HepG2 (cell line): ENCODE measurements at regions not wholly inside any gene's neighbourhood (a gene's known extent, or its start where the extent isn't known, plus 50 kb on each side); places are given as distances from the start of the nearest gene placed in this dataset.

Experiments
- ATAC-seq: fragments of 200-7000 bp; cut with Tn5 transposase; 3 replicates; pipeline ENCODE4 v1.9.1; 2020; ENCODE audit warnings: mild to moderate bottlenecking, moderate library complexity
- BruUV-seq: library from RNA; stranded (reverse); fragments of 400-500 nt; replicated peaks from 2 replicates; lab custom pipeline; 2021; lab: Mats Ljungman, UMichigan
- CTCF ChIA-PET: fragments of 300-600 bp; formaldehyde crosslinking; extraction: SDS; loops from one replicate; lab custom pipeline; 2021; ENCODE audit warnings: low total read pairs, inconsistent platforms, low intra/inter-chr PET ratio; lab: Yijun Ruan, JAX
- POLR2A ChIA-PET: fragments of 350-600 bp; sonication (Branson Sonifier 250); formaldehyde crosslinking; loops from one replicate; lab custom pipeline; 2020; ENCODE audit warnings: antibody characterized with exemption, inconsistent platforms; lab: Yijun Ruan, JAX
- DNase-seq: peaks from one replicate; pipeline ENCODE4 v3.0.0-alpha.2; 2015; ENCODE audit warnings: low spot score
- FAIRE-seq: peaks from 3 replicates; lab custom pipeline; 2011; peaks lifted over from hg19 to GRCh38; lab: Jason Lieb, UNC
- H2AFZ ChIP-seq: one replicate; pipeline ENCODE4 v1.6.1; 2011; ENCODE audit warnings: low read length, inconsistent platforms
- H3K27ac ChIP-seq: fragments of 300-600 bp; 3 replicates; pipeline ENCODE4 v1.8.0; 2011; ENCODE audit warnings: mixed run types, mild to moderate bottlenecking, mixed read lengths, low read length, inconsistent platforms; ENCODE audit not compliant: insufficient read depth; ENCODE audit errors: extremely low read length
- H3K27me3 ChIP-seq, 2 experiments: fragments of 200-600 bp in 1 of 2; 2 replicates in 1 of 2; 3 replicates in 1 of 2; pipeline versions ENCODE4 v1.6.0 to v1.8.0; 2011; ENCODE audit warnings: low read length in 2 of 2, mild to moderate bottlenecking in 2 of 2, moderate library complexity in 2 of 2, inconsistent platforms in 1 of 2; ENCODE audit not compliant: insufficient read depth in 2 of 2, control insufficient read depth in 1 of 2
- H3K36me3 ChIP-seq, 2 experiments: fragments of 200-600 bp in 1 of 2; replicated peaks in 1 of 2; 2 replicates in 1 of 2; 3 replicates in 1 of 2; pipeline versions ENCODE4 v1.5.1 to v1.8.0; 2011; ENCODE audit warnings: low read length in 2 of 2, inconsistent platforms in 1 of 2; ENCODE audit not compliant: insufficient read depth in 2 of 2, control insufficient read depth in 1 of 2
- H3K4me1 ChIP-seq: 2 replicates; pipeline ENCODE4 v1.5.1; 2012; ENCODE audit warnings: low read length, inconsistent platforms; ENCODE audit not compliant: insufficient read depth
- H3K4me2 ChIP-seq: 2 replicates; pipeline ENCODE4 v1.6.0; 2011; ENCODE audit warnings: low read depth, low read length, inconsistent platforms
- H3K4me3 ChIP-seq, 3 experiments: fragments of 200-600 bp in 1 of 3; sonication (generic), shearing (Covaris generic) in 1 of 3; replicated peaks in 1 of 3; 2 replicates each; pipeline ENCODE4 v1.5.1; 2011 to 2016; ENCODE audit warnings: low read length in 3 of 3, inconsistent platforms in 2 of 3, low read depth in 2 of 3, mild to moderate bottlenecking in 2 of 3, control low read depth in 1 of 3, mixed read lengths in 1 of 3; ENCODE audit not compliant: insufficient read depth in 1 of 3
- H3K79me2 ChIP-seq: one replicate; pipeline ENCODE4 v1.6.1; 2011; ENCODE audit warnings: low read length, inconsistent platforms; ENCODE audit not compliant: insufficient read depth
- H3K9ac ChIP-seq: 2 replicates; pipeline ENCODE4 v1.6.0; 2011; ENCODE audit warnings: mild to moderate bottlenecking, low read depth, low read length, inconsistent platforms; ENCODE audit not compliant: insufficient read depth
- H3K9me3 ChIP-seq: 2 replicates; pipeline ENCODE4 v1.5.1; 2012; ENCODE audit warnings: mild to moderate bottlenecking, low read length
- H4K20me1 ChIP-seq: 2 replicates; pipeline ENCODE4 v1.6.0; 2011; ENCODE audit warnings: inconsistent platforms, mild to moderate bottlenecking, low read length, moderate library complexity; ENCODE audit not compliant: insufficient read depth
- ATF7 ChIP-seq, 2 experiments: fragments of 450-650 bp in 1 of 2; sonication (generic) in 1 of 2; formaldehyde crosslinking in 1 of 2; IDR thresholded peaks; 2 replicates each; pipeline versions ENCODE4 v1.4.0 to v1.6.1; 2016 to 2020; ENCODE audit warnings: antibody characterized with exemption in 1 of 2, mild to moderate bottlenecking in 1 of 2, missing genetic modification reagents in 1 of 2
- CENPX ChIP-seq: sonication (generic); formaldehyde crosslinking; IDR thresholded peaks from 2 replicates; pipeline ENCODE4 v1.9.0; 2021; ENCODE audit warnings: mild to moderate bottlenecking, missing genetic modification reagents, moderate library complexity
- MAFK ChIP-seq, 2 experiments: IDR thresholded peaks in 1 of 2; conservative IDR thresholded peaks in 1 of 2; 2 replicates each; pipeline ENCODE4 v1.6.1; 2011; ENCODE audit warnings: improper control_type of control experiment in 2 of 2, low read length in 2 of 2
- PRMT3 ChIP-seq: sonication (generic); formaldehyde crosslinking; IDR thresholded peaks from 2 replicates; pipeline ENCODE4 v1.8.1; 2022; ENCODE audit warnings: low read depth, mild to moderate bottlenecking, moderate library complexity, missing genetic modification reagents, borderline replicate concordance
- ZNF136 ChIP-seq: sonication (generic); formaldehyde crosslinking; IDR thresholded peaks from 2 replicates; pipeline ENCODE4 v1.8.1; 2022; ENCODE audit warnings: low read depth, mild to moderate bottlenecking, moderate library complexity, missing genetic modification reagents
- ZNF724P ChIP-seq: sonication (generic); formaldehyde crosslinking; IDR thresholded peaks from 2 replicates; pipeline ENCODE4 v1.8.0; 2022; ENCODE audit warnings: missing genetic modification reagents, borderline replicate concordance
- ZNF850 ChIP-seq: sonication (generic); formaldehyde crosslinking; conservative IDR thresholded peaks from 2 replicates; pipeline ENCODE4 v1.9.0; 2021; ENCODE audit warnings: mild to moderate bottlenecking, missing genetic modification reagents
- in situ Hi-C: cut with HindIII; loops from 2 replicates; pipeline ENCODE4 v1.10.0; 2017; ENCODE audit warnings: low pct_unique_long_range_greater_than_20kb; ENCODE audit not compliant: extremely low pct_ligation_motif_present
- intact Hi-C: fragments of 100-400 bp; cut with micrococcal nuclease; formaldehyde crosslinking; loops from one replicate; pipeline ENCODE4 v1.10.0; 2022; ENCODE audit not compliant: unreplicated experiment
- TF ChIP-seq, protein P1 (sequence below): sonication (generic); formaldehyde crosslinking; IDR thresholded peaks from 2 replicates; pipeline ENCODE4 v1.5.1; 2020; ENCODE audit warnings: mild to moderate bottlenecking, missing genetic modification reagents, borderline replicate concordance

DNA sequence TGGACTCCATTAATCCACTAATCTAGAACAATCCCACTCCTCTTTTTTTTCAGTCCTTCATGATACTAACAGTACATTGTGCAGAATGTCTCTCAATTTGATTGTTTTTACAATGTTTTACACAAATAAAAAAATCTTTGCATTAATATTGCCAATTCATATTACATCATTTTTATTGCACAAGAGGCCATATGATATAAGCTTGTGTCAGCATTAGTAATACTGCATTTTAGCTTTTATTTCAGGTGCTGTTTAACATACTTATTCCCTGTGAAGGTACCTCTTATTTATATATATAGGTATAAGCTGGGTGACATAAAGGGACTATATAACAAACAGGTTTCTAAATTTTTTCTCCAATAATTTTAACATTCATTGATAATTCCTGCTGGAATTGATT, 737.4 kb downstream of the DNAH5 start:
- POLR2A ChIA-PET, result no interaction called here
- peaks cover 57% of the 10 kb centered on the region for H3K9me3 ChIP-seq
- H4K20me1 ChIP-seq, result no peaks in the 10 kb centered on the region
- ATAC-seq, result no peak
- no peak overlapping the region for H3K27ac ChIP-seq
- H3K36me3 ChIP-seq, result no peaks in the 10 kb centered on the region
- no peak for DNase-seq
- no peak overlapping the region for H2AFZ ChIP-seq
- BruUV-seq, result no TSS peak
- no peak overlapping the region for H3K9ac ChIP-seq
- in situ Hi-C loops (no loop called here), intact Hi-C loops (no loop called here)
- H3K4me3 ChIP-seq, result no peak overlapping the region
- TF ChIP-seq MAFK (conservative IDR thresholded peaks at IDR 0.05 in 1 of 2, IDR thresholded peaks at IDR 0.05 in 1 of 2; ENCODE audit: low read length in 2 of 2) (0 out of 4 replicates have a peak, but pooled peaks of 1 of the 2 experiments have one; percentile 5), ZNF136 (no peak), PRMT3 (no peak), ATF7 (IDR thresholded peaks at IDR 0.05) (0 out of 2 replicates have a peak, but pooled peaks have one; percentile 11), ATF7 (CRISPR knock-in tag; IDR thresholded peaks at IDR 0.05) (no peak), CENPX (CRISPR knock-in tag) (no peak), ZNF850 (no peak), ZNF724P (no peak)
- TF ChIP-seq, protein P1, sequence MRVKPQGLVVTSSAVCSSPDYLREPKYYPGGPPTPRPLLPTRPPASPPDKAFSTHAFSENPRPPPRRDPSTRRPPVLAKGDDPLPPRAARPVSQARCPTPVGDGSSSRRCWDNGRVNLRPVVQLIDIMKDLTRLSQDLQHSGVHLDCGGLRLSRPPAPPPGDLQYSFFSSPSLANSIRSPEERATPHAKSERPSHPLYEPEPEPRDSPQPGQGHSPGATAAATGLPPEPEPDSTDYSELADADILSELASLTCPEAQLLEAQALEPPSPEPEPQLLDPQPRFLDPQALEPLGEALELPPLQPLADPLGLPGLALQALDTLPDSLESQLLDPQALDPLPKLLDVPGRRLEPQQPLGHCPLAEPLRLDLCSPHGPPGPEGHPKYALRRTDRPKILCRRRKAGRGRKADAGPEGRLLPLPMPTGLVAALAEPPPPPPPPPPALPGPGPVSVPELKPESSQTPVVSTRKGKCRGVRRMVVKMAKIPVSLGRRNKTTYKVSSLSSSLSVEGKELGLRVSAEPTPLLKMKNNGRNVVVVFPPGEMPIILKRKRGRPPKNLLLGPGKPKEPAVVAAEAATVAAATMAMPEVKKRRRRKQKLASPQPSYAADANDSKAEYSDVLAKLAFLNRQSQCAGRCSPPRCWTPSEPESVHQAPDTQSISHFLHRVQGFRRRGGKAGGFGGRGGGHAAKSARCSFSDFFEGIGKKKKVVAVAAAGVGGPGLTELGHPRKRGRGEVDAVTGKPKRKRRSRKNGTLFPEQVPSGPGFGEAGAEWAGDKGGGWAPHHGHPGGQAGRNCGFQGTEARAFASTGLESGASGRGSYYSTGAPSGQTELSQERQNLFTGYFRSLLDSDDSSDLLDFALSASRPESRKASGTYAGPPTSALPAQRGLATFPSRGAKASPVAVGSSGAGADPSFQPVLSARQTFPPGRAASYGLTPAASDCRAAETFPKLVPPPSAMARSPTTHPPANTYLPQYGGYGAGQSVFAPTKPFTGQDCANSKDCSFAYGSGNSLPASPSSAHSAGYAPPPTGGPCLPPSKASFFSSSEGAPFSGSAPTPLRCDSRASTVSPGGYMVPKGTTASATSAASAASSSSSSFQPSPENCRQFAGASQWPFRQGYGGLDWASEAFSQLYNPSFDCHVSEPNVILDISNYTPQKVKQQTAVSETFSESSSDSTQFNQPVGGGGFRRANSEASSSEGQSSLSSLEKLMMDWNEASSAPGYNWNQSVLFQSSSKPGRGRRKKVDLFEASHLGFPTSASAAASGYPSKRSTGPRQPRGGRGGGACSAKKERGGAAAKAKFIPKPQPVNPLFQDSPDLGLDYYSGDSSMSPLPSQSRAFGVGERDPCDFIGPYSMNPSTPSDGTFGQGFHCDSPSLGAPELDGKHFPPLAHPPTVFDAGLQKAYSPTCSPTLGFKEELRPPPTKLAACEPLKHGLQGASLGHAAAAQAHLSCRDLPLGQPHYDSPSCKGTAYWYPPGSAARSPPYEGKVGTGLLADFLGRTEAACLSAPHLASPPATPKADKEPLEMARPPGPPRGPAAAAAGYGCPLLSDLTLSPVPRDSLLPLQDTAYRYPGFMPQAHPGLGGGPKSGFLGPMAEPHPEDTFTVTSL (CRISPR knock-in tag), result no peak
- no peaks in the 10 kb centered on the region for H3K79me2 ChIP-seq
- FAIRE-seq, result no peak
- H3K4me1 ChIP-seq, result no peaks in the 10 kb centered on the region
- no peaks in the 10 kb centered on the region for H3K27me3 ChIP-seq
- CTCF ChIA-PET, result no interaction called here
- no peak overlapping the region for H3K4me2 ChIP-seq
